Stimulated activated CD8-positive, alpha-beta memory T cell treated with anti-CD3 and anti-CD28 coated beads, Interleukin-15, amount 100 ng/mL, for 4 hours (primary cell): ENCODE measurements at regions not wholly inside any gene's neighbourhood (a gene's known extent, or its start where the extent isn't known, plus 50 kb on each side); places are given as distances from the start of the nearest gene placed in this dataset.

ENCODE experiments used
- DNase-seq, 2 donors: peaks; one replicate each; pipeline ENCODE4 v3.0.0-alpha.2; 2020; ENCODE audit warnings: low read depth in 2 of 2

DNA sequence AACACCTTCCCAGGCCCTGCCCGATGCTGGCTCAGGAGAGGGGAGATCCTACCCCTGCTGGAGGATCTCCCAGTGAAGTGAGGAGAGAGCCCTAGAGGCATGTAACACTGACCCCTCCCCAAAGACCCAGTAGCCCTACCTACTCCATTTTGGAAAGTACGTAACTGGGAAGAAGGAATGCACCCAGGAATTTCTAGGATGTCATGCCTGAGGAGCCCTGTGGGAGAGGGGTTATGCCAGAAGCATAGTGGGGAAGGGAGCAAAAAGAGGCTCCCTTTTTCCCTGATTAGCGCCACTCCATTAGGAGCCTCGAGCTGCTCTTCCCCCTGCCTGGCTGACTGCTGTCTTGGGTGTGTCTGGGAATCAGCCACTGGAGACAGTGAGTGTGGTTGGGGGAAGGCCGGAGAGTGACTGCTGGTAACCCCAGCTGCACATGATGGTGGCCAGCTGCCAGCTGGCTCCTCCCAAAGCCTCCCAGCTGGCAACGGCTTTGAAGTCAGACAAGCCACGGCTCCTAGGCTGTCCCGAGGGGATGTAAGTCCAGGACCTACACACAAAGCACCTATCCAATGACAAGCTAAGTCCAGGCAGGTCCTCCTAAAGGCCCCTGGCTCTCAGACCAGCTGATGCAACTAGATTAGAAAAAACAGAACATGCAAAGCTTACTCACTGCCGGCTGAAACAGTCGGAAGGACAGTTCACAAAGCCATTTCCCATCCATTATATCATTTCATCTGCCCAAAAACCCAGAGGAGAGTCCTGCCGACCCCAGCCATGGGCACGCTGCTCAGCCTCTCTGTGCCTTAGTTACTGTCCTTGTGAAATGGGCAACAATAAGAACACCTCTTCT is 136.5 kb upstream of the ABCA1 start:
- DNase-seq = no peak

DNA sequence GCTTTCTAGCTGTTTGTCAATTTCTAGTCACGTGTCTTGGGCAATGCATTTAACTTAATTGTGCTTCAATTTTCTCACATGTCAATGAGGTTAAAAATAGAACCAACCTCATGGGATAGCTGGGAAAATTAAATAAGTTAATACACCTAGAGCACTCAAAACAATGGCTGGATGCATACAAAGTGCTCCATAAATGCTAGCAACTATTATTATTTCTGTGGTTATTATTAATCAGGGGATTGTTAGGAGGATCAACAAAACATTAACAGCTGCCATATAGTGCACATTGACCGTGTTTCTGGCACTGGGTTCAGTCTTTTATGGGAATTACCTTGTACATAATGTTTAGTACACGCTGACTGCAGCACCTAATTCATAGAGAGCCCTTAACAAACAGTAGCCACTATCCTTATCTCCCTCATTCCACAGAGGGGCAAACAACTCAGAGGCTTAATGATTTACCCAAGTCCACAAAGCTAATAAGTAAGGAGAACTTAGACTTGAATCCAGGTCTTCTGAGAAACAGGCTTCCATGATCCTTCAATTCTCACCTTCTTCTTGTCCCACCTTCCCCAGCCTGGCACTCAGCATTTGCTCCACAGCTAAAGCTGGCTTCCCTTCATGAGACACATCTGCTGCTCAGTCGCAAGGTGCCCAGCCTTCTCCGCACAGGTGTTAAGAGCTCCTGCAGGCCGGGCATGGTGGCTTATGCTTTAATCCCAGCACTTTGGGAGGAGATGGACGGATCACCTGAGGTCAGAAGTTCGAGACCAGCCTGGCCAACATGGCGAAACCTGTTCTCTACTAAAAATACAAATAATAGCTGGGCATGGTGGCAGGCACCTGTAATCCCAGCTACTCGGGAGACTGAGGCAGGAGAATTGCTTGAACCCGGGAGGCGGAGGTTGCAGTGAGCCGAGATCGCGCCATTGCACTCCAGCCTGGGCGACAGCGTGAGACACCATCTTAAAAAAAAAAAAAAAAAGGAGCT is 137.4 kb upstream of the ABCA1 start:
- DNase-seq = no peak

GRCh38 chr9:105066275-105066865 is 138.4 kb upstream of the ABCA1 start:
- no peak for DNase-seq

GRCh38 chr9:105067895-105068580 is 140.1 kb upstream of the ABCA1 start:
- no peak for DNase-seq

DNA sequence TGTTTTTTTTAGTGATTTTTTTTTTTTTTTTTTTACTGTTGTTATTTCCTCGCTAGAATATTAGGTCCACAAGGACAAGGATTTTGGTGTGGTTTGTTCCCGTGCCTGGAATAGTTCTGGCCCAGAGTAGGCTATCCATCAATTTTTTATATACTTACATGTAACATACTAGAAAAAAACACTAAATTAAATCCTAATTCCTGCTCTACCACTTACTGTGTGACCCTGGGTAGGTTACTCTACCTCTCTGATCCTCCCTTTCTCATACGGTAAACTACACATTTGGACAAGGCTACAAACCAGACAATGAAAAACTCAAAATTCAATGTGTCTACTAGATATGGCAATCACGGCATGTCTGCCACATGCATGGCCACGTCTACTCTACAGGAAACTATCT is 141.3 kb upstream of the ABCA1 start:
- no peak for DNase-seq

- no peak for DNase-seq
Observed at GRCh38 chr9:105069696-105070095, 141.7 kb upstream of the ABCA1 start.

- DNase-seq = no peak
Observed at GRCh38 chr9:105070176-105070575, 142.2 kb upstream of the ABCA1 start.

DNA sequence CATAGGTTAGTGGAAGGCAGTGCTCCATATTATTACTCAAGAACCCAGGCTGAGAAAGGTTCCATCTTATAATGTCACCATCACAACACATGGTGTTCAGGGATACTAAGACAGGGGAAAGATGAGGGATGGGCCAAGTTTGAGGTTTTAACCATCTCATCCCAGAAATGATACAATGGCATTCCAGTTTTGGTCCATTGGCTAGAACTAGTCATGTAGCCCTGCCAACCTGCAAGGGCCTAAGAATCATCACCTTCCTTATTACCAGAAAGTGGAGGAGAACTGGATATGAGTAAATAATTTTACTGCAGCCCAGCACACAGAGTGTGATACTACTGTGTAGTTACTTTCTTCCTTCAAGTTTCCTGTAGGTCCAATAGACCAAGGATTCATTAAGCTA is 144.5 kb upstream of the ABCA1 start:
- DNase-seq = no peak

- DNase-seq = no peak
Observed at GRCh38 chr9:105073147-105073546, 145.2 kb upstream of the ABCA1 start.

GRCh38 chr9:105074491-105074890 is 146.5 kb upstream of the ABCA1 start:
- no peak for DNase-seq

- DNase-seq = no peak
Observed at GRCh38 chr9:105076729-105077128, 148.8 kb upstream of the ABCA1 start.

DNA sequence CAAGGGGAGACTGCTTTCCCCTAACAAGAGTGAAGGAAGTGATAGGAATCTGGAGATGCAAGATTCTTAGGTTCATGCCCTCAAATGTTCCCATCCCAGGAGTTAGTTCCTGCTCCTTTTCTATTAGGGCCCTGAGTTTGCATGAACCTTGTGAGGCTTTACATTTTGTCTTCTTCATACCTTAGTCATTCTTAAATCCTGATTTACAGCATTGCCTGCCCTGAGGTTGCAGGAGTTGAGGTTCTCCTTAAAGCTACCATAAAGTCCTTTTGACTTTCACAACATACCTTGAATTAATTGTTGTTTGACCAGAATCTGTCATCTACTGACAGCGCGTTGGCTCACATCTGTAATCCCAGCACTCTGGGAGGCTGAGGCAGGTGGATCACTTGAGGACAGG is 151.5 kb upstream of the ABCA1 start:
- DNase-seq = no peak

DNA sequence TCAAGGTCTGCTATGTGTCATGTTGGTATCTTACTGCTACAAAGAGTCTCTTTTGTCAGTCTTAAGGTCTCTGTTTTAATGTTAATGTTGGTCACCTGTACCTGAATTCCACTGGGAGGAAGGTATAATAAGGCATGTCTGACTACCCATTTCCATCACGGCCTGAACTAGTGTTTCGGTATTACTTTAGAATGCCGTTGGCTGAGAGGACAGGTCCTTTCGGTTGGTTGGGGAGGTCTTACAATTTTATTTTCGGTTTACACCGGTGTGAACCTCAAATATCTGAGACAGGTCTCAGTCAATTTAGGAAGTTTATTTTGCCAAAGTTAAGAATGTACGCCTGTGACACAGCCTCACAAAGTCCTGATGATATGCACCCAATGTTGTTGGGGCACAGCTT is 154.9 kb upstream of the ABCA1 start:
- no peak for DNase-seq

DNA sequence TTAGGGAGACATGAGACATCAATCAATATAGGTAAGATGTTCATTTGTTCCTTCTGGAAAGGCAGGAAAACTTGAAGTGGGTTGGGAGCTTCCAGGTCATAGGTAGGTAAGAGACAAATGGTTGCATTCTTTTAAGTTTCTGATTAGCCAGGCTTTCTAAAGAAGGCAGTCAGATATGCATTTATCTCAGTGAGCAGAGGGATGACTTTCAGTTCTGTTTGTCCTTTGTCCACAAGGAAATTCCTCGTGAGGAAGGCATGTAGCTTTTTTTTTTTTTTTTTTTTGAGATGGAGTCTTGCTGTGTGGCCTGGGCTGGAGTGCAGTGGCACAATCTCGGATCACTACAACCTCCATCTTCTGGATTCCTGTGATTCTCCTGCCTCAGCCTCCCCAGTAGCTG is 155.3 kb upstream of the ABCA1 start:
- no peak for DNase-seq

GRCh38 chr9:105087910-105088898 is 156.2 kb upstream of the SLC44A1 start:
- no peak for DNase-seq

DNA sequence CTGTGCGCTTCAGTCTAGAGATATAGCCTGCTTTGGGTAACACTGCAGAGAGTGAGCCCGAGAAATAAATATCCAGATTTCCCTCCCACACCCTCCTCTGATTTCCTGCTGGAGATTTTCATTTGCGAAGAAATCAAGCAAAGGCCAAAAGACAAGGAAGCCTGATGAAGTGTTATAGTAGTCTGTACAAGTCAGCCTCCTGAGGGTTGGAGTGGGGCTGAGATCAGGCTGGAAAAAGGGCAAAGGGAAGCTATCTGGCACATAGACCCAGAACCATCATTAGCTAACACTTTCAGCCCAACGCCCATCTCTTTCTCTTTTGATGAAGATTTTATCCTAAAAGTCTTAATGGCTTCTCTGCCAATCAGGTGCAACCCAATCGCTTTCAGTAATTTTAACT is 154.6 kb upstream of the SLC44A1 start:
- DNase-seq = no peak

DNA sequence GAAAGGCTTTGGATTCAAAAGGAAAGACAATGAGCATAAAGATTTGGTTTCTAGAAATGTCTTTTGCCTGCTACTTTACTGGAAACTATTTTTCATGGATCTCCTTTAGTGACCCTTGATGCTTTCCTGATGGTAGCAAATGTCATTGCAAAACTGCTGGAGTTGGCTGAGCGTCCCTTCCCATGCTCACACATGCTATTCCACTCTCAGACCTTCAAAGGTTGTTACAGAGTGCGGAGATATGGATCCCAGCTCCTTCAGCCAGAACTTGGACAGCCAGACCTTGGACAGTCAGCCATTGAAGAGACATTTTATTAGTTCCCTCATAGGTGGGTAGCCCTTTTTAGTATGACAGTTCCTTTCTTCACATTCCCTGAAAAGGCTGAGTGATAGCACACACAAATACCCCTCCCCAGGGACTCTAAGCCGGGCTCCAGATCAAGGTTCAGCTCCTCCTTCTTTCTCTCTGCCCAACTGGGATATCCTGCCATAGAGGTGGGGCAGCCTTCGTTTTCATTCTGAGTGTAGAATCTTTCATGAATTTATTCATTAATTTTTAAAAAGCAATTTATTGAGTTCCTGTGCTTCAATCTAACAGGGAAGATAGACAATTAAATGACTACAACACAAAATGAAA is 153.3 kb upstream of the SLC44A1 start:
- DNase-seq = no peak

GRCh38 chr9:105093685-105094084 is 150.8 kb upstream of the SLC44A1 start:
- no peak for DNase-seq

GRCh38 chr9:105098370-105098769 is 146.1 kb upstream of the SLC44A1 start:
- no peak for DNase-seq

GRCh38 chr9:105103776-105104175 is 140.7 kb upstream of the SLC44A1 start:
- no peak for DNase-seq
